ENCODE measurements at regions not wholly inside any gene's neighbourhood (a gene's known extent, or its start where the extent isn't known, plus 50 kb on each side); places are given as distances from the start of the nearest gene placed in this dataset.

GRCh38 chr18:6590326-6590725 lies 139.2 kb upstream of the ARHGAP28 start:
- DNase-seq = no peak
- Histone ChIP-seq H3K36me3 (no peaks in the 10 kb centered on the region), H3K27ac (no peak overlapping the region), H3K27me3 (no peaks in the 10 kb centered on the region), H3K9ac (ENCODE audit: low read depth in 2 of 2, low read length in 2 of 2) (no peak overlapping the region), H3K9me3 (no peaks in the 10 kb centered on the region), H3K4me3 (no peak overlapping the region), H3K4me1 (no peaks in the 10 kb centered on the region)
- intact Hi-C loops (cut with DNase I) = no loop called here
- TF ChIP-seq CTCF (IDR thresholded peaks at IDR 0.05) = no peak

DNA sequence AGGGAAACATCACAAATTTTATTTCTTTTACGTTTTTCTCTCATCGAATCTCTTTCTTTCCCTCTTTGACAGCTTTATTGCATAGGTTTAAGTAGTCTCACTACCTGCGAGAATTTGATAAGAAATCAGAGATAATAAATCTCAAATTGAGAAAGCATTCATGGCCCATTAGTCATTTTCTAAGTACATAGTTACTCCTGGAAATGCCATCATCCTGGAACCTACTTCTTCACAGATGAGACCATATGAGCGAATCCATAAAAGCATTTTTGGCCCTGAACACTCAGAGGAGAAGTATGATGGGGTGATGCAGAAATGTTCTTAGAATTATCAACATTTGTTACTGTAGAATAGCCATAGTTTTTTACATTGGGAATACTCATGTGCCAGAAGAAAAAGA lies 138.0 kb upstream of the ARHGAP28 start:
- H3K4me1 ChIP-seq = no peaks in the 10 kb centered on the region
- no peak overlapping the region for H3K9ac ChIP-seq (ENCODE audit: low read depth in 2 of 2, low read length in 2 of 2)
- intact Hi-C loops (cut with DNase I) = no loop called here
- DNase-seq = no peak
- no peak overlapping the region for H3K4me3 ChIP-seq
- no peaks in the 10 kb centered on the region for H3K27me3 ChIP-seq
- H3K9me3 ChIP-seq = no peaks in the 10 kb centered on the region
- no peak overlapping the region for H3K27ac ChIP-seq
- H3K36me3 ChIP-seq = no peaks in the 10 kb centered on the region
- TF ChIP-seq CTCF (IDR thresholded peaks at IDR 0.05) = no peak

GRCh38 chr18:6592522-6592921 lies 137.0 kb upstream of the ARHGAP28 start:
- no peaks in the 10 kb centered on the region for H3K36me3 ChIP-seq
- no peak for TF ChIP-seq CTCF (IDR thresholded peaks at IDR 0.05)
- intact Hi-C loops (cut with DNase I) = no loop called here

GRCh38 chr18:6593142-6593885 lies 136.2 kb upstream of the ARHGAP28 start:
- intact Hi-C loops (cut with DNase I) = no loop called here
- Histone ChIP-seq H3K4me3 (no peak overlapping the region), H3K9ac (ENCODE audit: low read depth in 2 of 2, low read length in 2 of 2) (no peak overlapping the region), H3K27ac (no peak overlapping the region), H3K36me3 (no peaks in the 10 kb centered on the region), H3K27me3 (no peaks in the 10 kb centered on the region), H3K4me1 (no peaks in the 10 kb centered on the region), H3K9me3 (no peaks in the 10 kb centered on the region)
- no peak for DNase-seq
- no peak for TF ChIP-seq CTCF (IDR thresholded peaks at IDR 0.05)

More at GRCh38 chr18:6592522-6592921, 137.0 kb upstream of the ARHGAP28 start:
- no peak for DNase-seq
- Histone ChIP-seq H3K27ac (no peak overlapping the region), H3K9ac (ENCODE audit: low read depth in 2 of 2, low read length in 2 of 2) (no peak overlapping the region), H3K4me3 (no peak overlapping the region), H3K4me1 (no peaks in the 10 kb centered on the region), H3K9me3 (no peaks in the 10 kb centered on the region), H3K27me3 (no peaks in the 10 kb centered on the region)

DNA sequence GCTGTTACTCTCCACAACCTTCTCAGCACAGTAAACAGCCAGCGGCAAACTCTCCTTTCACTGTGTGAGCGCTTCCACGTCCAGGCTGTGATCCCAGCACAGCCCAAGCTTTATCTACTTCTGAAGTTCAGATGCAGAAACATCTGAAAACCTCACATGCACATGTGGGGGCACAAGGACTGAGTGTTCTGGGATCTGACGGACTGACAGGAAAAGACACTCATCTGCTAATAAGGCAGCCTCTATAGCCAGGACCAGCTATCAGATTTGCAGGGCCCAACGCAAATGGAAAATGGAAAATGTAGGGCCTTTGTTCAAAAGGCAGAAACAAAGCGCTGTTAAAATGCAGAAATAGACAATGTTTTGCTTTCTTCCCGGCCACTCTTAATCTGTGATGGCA lies 133.8 kb upstream of the ARHGAP28 start:
- H3K4me1 ChIP-seq = no peaks in the 10 kb centered on the region
- no peak for TF ChIP-seq CTCF (IDR thresholded peaks at IDR 0.05)
- intact Hi-C loops (cut with DNase I) = no loop called here

More for the DNA sequence above, 133.8 kb upstream of the ARHGAP28 start:
- H3K9ac ChIP-seq (ENCODE audit: low read depth in 2 of 2, low read length in 2 of 2) = no peak overlapping the region
- H3K9me3 ChIP-seq = no peaks in the 10 kb centered on the region
- no peak overlapping the region for H3K27ac ChIP-seq
- H3K4me3 ChIP-seq = no peak overlapping the region
- H3K27me3 ChIP-seq = no peaks in the 10 kb centered on the region
- no peaks in the 10 kb centered on the region for H3K36me3 ChIP-seq
- no peak for DNase-seq

All from colonic mucosa (tissue), 4 donors.